ENCODE measurements at regions not wholly inside any gene's neighbourhood (a gene's known extent, or its start where the extent isn't known, plus 50 kb on each side); places are given as distances from the start of the nearest gene placed in this dataset.

- in situ Hi-C loops (cut with HindIII; ENCODE audit: low pct_unique_long_range_greater_than_20kb, low sequenced_read_pairs) (no loop called here), intact Hi-C loops (cut with micrococcal nuclease; ENCODE audit: unreplicated experiment) (no loop called here)
- ATAC-seq (no peak), DNase-seq (ENCODE audit: low read depth, low spot score) (no peak)
- Histone ChIP-seq H3K27ac (ENCODE audit: low read length) (no peak overlapping the region), H3K4me1 (ENCODE audit: control insufficient read depth, insufficient read depth, low read length) (no peaks in the 10 kb centered on the region), H3K27me3 (ENCODE audit: control insufficient read depth, insufficient read depth, low read length) (no peaks in the 10 kb centered on the region), H3K36me3 (ENCODE audit: control insufficient read depth, insufficient read depth, low read length) (no peaks in the 10 kb centered on the region), H3K9me3 (ENCODE audit: control insufficient read depth, insufficient read depth, low read depth, low read length) (no peaks in the 10 kb centered on the region), H3K4me3 (ENCODE audit: low read depth in 2 of 2, low read length in 2 of 2) (no peak overlapping the region)
- TF ChIP-seq TCF7L2 (IDR thresholded peaks at IDR 0.05; ENCODE audit: low read depth, low read length) (no peak), SIN3A (IDR thresholded peaks at IDR 0.05; ENCODE audit: borderline replicate concordance, insufficient read depth, low read depth, low read length) (no peak), POLR2AphosphoS5 (IDR thresholded peaks at IDR 0.05; ENCODE audit: low read depth, low read length) (no peak), CTCF (IDR thresholded peaks at IDR 0.05) (no peak), REST (IDR thresholded peaks at IDR 0.05; ENCODE audit: insufficient read depth in 1 of 2, low read depth in 2 of 2, low read length in 1 of 2) (no peak)
- BruUV-seq (replicated peaks) = no TSS peak
- ChIA-PET POLR2A (no interaction called here), CTCF (no interaction called here)
Observed at GRCh38 chr6:119871520-119871919, 522.0 kb upstream of the MAN1A1 start.

- POLR2A ChIA-PET = no interaction called here
Observed at GRCh38 chr6:119865466-119866350, 516.1 kb upstream of the MAN1A1 start.

More at GRCh38 chr6:119865466-119866350, 516.1 kb upstream of the MAN1A1 start:
- in situ Hi-C loops (cut with HindIII; ENCODE audit: low pct_unique_long_range_greater_than_20kb, low sequenced_read_pairs) = no loop called here
- intact Hi-C loops (cut with micrococcal nuclease; ENCODE audit: unreplicated experiment) = no loop called here
- CTCF ChIA-PET = no interaction called here
- peaks cover 5% of the 10 kb centered on the region; the same call in 1 of the 2 replicates for H3K9me3 ChIP-seq (ENCODE audit: control insufficient read depth, insufficient read depth, low read depth, low read length)
- H3K27ac ChIP-seq (ENCODE audit: low read length) = no peak overlapping the region
- H3K4me3 ChIP-seq (ENCODE audit: low read depth in 2 of 2, low read length in 2 of 2) = no peak overlapping the region
- H3K4me1 ChIP-seq (ENCODE audit: control insufficient read depth, insufficient read depth, low read length) = no peaks in the 10 kb centered on the region
- no peaks in the 10 kb centered on the region for H3K36me3 ChIP-seq (ENCODE audit: control insufficient read depth, insufficient read depth, low read length)
- no peak for ATAC-seq
- TF ChIP-seq TCF7L2 (IDR thresholded peaks at IDR 0.05; ENCODE audit: low read depth, low read length) = no peak
- TF ChIP-seq REST (IDR thresholded peaks at IDR 0.05; ENCODE audit: insufficient read depth in 1 of 2, low read depth in 2 of 2, low read length in 1 of 2) = no peak
- no peak for DNase-seq (ENCODE audit: low read depth, low spot score)
- BruUV-seq (replicated peaks) = no TSS peak
- H3K27me3 ChIP-seq (ENCODE audit: control insufficient read depth, insufficient read depth, low read length) = no peaks in the 10 kb centered on the region
